HL-60 (cell line): ENCODE measurements at regions not wholly inside any gene's neighbourhood (a gene's known extent, or its start where the extent isn't known, plus 50 kb on each side); places are given as distances from the start of the nearest gene placed in this dataset.

Experiments used
- CTCF ChIP-seq: IDR thresholded peaks from one replicate; pipeline ENCODE4 v1.5.1; 2011; ENCODE audit warnings: low read length, control low read depth, inconsistent platforms; ENCODE audit not compliant: insufficient read depth
- GABPA ChIP-seq: IDR thresholded peaks from 2 replicates; pipeline ENCODE4 v1.6.1; 2012; ENCODE audit warnings: low read depth
- POLR2AphosphoS5 ChIP-seq: IDR thresholded peaks from 2 replicates; pipeline ENCODE4 v1.6.1; 2012; ENCODE audit warnings: low read depth
- REST ChIP-seq: IDR thresholded peaks from 2 replicates; pipeline ENCODE4 v1.6.1; 2012; ENCODE audit warnings: low read depth; ENCODE audit not compliant: insufficient replicate concordance
- SPI1 ChIP-seq: IDR thresholded peaks from 2 replicates; pipeline ENCODE4 v1.6.1; 2012; ENCODE audit warnings: low read depth, mild to moderate bottlenecking, borderline replicate concordance

- no peak for TF ChIP-seq POLR2AphosphoS5
- TF ChIP-seq CTCF, result no peak
- no peak for TF ChIP-seq REST
- no peak for TF ChIP-seq GABPA
- TF ChIP-seq SPI1, result no peak
Measured at GRCh38 chr13:60758637-60759036, 361.6 kb downstream of the TDRD3 start.
